Fibroblast of skin of scalp (primary cell): ENCODE measurements at regions not wholly inside any gene's neighbourhood (a gene's known extent, or its start where the extent isn't known, plus 50 kb on each side); places are given as distances from the start of the nearest gene placed in this dataset.

Experiments
- DNase-seq: peaks from one replicate; pipeline ENCODE4 v3.0.0-alpha.2; 2013

DNA sequence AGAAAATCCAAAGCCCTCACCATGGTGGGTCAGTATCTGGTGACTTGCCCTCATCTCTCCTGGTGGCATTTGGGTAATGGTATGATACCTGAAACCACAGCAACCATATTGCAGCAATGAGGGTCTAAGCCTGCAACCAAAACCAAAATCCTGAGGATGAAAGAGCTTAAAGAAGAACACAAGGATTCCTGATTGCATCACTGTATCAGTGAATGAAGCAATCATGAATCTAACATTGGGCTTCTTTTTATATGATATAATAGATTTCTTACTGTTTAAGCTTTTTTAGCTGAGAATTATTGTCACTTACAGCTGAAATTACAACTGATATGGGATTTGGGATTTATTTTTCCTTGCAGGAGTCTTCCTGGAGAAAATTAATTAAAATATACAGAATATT, 269.9 kb downstream of the MEF2C start:
- no peak for DNase-seq

DNA sequence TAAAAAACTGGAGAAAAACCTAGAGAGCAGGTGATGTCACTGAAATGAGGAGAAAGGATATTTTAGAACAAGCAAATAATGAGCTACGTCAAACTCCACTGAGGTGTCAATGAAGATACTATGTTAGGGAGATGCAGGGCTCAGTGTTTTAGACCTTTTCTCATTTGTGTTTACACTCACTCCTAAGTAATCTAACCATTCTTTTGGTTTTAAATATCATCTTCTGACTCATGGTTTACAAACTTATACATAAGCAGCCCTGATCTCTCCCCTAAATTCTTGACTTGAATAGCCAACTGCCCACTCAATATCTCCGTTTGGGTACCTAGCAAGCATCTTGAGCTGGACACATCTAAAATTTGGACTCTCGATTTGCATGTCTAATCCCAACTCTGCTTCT, 272.4 kb downstream of the MEF2C start:
- no peak for DNase-seq

DNA sequence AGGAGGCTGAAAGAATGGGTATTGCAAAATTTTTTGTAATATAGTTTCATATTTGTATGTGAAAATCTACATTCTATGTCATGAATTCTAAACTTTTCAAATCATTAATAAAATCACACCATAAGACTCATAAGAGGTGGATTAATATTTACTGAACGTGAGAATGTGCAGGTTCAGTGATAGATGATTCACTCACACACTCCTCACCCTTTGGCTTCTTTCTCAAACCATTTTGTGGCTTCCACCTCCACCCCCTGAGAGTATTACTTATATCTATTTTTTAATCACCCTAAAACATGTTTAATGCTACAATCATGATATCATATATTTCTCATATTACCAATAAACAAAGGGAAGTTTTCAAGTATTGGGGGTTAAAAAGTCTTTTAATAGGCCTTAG, 275.5 kb downstream of the MEF2C start:
- no peak for DNase-seq

DNA sequence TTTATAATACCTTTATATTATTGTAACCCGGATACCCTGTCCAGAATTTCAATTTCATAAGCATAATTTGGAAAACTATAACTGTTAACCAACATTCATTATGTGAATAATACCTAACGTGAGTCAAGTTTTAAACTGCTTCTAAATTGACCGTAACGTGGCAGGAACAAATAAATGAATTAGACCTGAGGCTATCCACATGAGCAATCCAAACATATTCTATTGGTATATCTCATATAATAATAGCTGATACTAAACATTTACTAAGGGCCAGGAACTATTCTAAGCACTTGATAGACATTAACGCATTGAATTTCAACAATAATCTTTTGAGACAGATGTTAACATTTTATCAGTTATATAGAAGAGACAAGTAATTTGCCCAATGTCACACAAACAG, 276.4 kb downstream of the MEF2C start:
- DNase-seq, result no peak

DNA sequence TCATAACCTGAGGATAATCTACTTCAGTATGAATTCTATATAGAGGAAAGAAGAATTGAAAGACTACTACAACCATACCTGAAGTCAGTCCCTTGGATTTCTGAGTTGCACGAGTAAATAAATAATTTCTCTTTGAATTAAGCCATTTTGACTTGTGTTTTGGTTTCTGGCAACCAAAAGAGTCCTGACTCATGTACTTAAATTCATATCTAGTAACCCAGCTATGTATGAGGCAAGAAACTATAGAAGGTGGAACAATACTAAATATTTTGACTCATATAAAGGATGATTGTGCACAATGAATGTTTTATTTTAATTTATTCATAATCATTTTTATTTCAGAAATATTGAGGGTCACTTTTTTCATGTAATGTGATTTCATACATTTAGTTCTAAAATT, 276.8 kb downstream of the MEF2C start:
- DNase-seq, result no peak

DNA sequence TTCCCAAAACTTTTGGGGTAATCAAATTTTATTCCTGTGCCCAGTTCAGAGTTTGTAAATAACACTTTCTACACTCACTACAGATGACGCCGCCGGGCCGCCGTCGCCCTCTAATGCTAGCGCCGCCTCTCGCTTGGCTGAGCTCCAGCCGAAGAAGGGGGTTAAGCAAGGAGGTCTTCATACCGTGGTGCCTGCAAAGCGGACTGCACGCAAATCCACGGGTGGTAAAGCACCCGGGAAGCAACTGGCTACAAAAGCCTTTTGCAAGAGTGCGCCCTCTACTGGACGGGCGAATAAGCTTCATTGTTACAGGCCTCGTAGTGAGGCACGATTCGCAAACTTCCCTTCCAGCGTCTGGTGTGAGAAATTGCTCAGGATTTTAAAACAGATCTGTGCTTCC, 280.4 kb downstream of the MEF2C start:
- DNase-seq, result no peak

DNA sequence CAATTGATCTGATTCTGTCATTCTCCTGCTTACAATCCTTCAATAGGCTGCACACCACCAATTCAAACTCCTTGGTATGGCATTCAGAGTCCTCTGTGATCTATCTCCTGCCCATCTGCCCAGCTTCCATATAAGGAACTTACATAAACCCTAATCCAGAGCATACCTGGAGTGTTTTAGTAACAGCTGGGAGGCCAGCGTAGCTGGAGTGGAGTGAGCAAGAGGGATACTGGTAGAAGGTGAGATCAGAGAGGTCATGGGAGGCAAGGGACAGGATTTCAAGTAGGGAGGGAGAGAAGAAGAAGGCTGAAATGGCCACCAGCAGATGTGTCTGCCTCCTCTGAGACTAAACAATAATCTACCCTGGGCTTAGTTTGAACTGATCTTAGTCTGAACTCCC, 288.5 kb downstream of the MEF2C start:
- no peak for DNase-seq

DNA sequence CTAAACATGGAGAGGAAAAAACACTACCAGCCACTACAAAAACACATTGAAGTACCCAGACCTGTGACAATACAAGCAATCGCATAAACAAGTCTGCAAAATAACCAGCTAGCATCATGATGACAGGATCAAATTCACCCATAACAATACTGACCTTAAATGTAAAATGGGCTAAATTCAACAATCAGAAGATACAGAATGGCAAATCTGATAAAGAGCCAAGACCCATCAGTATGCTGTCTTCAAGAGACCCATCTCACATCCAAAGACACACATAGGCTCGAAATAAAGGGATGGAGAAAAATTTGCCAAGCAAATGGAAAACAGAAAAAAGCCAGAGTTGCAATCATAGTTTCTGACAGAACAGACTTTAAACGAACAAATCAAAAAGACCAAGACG, 294.4 kb downstream of the MEF2C start:
- no peak for DNase-seq

DNA sequence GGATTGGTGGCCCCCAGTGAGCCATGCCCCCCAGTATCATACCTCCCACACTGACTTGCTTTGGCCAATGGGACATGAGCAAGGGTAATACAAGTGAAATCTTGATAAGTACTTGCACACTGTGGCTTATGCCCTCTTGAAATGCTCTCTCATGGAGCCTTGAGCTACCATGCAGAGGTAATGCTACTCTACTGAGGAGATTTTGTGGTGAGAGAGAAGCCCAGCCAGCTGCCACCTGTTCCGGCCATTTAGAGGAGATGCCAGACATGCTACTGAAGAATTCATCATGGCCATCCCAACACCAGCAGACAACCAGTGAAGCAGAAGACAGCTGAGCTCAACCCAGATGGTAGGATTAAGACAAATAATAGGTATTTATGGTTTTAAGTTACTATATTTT, 299.5 kb downstream of the MEF2C start:
- no peak for DNase-seq

DNA sequence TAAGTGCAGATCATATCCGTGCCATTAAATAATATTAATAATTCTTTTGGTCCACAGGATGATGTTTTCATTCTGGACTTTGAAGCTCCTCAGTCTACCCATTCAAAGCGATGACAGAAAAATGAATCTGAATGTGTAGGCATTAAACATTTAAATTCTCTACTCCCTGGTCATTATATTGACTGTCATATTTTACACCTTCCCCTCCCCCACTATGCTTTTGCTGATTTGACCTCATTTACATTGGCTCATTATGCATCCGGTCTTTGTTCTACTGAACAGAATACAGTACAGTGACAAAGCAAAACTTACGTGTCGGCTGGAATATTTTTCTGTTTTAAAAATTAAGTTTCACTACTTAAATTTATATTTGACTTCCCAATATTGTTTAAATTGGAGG, 289.7 kb upstream of the TMEM161B start:
- DNase-seq, result no peak

DNA sequence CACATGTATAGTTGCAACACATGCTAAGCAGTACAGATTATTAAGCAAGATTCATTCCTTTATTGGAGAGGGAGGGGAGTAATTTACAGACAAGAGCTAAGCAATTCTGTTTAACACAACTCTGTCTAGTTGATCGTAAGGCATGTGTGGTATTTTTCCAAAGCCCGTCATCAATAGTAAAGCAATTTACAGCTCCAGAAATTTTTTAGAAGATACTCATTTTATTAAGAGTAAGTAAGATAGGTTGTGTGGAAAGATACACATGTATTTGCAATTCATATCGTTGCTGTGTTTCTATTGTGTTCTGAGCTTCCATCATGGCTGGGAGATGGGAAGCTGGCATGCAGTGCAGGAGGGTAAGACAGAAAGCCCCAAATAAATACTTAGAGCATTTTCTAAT, 289.2 kb upstream of the TMEM161B start:
- no peak for DNase-seq

DNA sequence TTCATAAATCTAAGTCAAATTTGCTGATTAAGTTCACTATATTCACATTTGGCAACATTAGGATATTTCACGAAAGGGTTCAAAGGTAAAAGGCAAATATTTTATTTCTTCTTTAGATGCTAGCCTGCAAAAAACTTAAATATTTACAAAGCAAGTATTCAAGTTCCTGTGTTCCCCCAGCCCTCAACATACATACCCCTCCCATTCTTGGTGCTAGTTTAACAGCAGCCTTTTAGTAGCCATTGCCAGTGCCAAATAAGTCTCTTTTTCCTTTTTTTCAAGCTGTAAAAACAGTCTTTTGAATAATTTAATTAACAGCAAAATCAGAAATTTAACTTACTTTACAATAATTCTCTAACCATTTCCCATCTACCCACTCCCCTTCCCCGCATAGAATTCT, 288.5 kb upstream of the TMEM161B start:
- DNase-seq, result no peak

DNA sequence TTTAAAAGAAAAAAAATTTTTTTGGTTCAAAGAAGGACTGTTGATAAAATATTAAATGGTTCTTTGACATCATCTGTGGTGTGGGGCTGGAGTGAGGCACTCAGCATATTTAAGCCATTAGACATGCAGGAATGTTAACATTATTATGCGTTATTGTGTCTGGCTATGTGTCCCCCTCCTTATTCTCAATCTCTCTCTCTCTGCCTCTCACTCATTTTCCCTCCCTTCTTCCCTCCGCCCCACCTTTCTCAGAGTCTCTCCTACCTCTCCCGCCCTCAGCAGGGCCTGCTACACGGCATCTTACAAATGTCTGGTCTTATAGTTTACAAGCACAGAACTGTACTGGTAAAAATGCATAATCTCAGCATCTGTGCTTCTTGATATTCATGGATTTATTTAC, 287.8 kb upstream of the TMEM161B start:
- DNase-seq, result no peak

DNA sequence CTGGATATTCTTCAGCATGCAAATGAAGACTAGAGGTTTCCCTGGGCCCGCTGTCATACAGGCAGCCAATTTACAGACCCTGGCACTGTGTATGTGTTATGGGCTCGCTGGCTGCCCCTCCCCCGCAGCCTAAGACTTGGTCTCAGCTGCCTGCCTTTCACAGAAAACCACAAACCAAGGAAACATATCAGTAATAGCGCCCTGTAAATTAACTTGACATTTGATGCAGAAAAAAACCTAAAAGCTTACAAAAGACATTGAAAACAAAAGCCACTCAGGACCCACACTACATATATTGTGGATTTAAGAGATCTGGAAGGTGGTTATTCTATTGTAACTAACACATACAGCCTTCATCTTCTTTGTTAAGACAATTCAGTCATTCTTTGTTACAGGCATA, 287.0 kb upstream of the TMEM161B start:
- DNase-seq, result no peak

DNA sequence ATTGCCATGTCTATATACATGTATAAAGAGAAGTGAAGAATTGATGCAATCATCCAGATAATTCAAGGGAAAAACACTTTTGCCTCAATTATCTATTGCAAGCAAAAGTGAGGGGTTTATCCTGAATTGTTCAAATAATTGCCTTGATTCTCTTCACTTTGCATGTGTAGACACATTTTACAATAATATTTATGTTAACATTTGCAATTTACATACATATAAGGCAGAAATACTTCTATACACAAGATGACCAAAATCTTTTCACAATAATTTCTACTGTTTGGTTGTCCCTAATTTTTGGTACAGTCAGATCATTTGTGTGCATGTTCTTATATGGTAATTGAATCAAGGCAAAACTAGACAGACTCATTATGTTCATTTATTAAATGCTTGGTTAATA, 285.3 kb upstream of the TMEM161B start:
- no peak for DNase-seq

DNA sequence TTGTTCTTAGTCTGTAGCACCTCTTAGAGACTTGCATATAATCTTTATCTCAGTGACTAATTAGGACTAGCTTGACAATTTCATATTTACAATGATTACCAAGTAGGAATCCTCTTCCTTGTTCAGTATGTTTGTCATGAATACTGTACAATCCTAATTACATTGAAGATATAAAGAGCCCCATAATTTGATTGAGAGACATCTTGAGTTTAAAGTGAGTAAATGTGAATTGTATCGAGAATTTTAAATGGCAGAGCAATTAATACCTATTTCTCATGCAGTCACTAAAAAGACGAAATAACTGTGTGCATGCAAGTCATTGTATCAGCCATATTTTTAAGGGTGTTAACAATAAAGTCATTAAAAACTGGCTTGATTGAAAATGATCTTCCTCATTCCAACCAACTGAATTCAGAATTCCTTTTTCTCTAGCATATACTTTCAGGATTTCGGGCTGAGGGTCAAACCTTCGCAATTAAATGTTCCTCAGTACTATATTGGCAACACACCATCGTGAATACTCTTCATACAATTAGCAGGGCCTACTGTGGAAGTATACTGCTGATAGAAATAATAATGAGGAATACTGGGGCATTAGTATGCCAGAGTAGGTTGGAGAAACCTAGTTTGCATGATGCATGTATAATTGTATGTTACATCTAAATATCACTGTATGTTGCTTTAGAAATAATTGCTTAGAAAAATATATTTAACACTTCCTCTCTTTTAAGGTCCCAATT, 284.7 kb upstream of the TMEM161B start:
- DNase-seq, result no peak

DNA sequence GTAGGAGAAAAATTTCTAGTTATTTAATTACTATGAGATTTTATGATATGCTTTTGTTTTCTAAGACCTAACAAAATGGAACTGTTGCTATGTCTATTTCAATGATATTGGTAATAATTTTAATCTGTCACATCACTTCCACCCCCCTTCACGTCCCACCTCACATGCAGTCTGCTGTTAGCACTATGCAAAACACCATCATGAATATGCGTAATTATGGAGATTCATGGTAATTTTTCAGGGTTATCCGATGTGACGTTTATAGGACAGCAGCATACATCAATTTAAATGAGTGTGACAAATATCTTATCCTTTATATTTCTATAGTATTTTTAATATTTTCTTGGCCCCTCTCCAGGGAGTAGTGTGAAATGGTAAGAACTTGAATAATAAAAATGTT, 283.8 kb upstream of the TMEM161B start:
- no peak for DNase-seq

DNA sequence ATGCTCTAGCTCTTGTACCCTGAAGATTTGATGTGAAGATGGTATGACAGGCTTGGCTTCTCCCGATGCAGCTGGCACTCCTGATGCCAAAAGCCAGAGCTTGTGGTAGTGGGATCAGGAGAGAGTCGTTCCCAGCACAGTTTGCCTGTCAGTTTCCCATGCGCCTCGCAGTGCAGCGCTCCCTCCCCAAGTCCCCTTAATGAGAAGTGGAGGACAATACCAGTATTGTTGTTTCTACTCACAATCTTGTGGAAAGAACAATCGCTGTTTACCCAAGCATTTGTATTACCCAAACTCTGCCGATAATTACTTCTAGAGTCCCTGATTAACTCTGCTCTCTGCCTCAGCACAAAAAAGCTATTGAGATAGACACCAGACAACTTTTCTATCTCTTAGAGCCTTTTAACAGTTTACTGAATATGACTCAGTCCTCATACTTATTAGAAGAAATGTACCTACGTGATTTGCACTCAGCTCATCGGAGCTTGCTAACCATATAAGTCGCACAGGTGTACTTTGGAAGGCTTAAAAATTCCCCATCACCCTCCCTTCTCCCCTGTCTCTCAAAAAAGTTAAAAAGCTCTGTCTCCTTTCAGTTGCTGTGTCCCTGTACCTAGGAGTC, 283.2 kb upstream of the TMEM161B start:
- no peak for DNase-seq

DNA sequence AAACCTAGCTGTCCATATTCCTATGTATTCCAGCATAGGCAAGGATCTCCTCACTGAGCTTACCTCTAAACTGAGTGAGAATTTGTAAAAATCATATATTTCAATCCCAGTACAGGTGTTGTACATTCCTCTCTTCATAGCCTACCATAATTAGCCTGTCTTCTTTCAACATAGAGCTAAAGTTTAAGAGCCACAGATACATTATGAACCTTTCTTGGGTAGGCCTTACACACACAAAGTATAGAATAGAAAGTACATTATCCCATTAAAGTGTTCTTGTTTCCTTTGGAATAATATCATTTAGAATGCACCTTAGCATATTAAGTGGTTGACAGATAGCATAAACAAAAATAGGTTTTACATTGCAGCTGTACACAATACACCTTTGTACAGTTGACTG, 282.1 kb upstream of the TMEM161B start:
- DNase-seq, result no peak

DNA sequence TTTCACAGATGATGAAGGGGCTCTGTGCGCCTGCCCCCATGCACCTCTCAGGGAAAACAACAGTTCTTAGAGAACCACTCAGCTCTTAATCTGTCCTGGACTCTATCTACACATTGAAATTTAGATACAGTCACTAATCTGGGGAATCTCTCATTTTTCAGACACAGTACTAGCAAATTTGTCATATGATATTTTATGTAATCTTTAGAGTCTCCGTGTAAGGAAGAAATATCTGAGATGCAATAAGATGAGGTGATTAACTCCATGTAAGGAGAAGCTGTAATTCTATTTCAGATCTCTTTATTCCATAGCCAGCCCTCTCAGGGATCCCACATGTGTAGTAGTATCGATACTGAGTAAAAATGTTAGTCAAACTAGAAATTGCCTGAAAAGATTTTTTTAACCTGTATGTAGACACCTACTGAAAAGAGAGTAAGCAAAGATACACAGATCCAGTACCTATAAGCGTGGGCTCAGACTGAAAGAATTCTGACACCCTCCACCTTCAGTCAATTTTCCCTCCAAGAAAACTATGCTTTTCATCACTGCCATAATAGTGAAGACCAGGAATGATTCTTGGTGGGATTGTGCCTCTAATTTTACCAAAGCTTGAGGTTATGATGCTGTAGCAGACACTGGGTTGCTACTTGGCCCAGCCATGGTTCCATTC, 279.6 kb upstream of the TMEM161B start:
- DNase-seq, result no peak

DNA sequence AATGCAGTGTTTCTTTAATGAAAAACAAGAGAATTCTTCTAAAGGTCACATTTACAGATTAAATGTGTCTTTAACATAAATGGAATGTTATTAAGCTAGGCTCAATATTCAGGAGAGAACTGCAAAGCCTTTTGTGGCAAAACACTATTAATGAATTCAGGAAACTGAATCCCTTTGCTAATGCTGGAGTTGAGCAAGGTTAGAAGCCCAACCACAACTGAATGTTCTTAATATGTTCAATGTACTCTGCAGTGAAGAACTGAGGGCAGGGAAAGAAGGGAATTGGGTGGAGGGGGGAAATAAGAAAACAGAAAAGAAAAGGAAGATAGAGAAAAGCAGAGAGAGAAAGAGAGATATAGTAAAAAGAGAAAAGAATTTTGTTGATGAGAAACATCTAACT, 276.7 kb upstream of the TMEM161B start:
- DNase-seq, result no peak

DNA sequence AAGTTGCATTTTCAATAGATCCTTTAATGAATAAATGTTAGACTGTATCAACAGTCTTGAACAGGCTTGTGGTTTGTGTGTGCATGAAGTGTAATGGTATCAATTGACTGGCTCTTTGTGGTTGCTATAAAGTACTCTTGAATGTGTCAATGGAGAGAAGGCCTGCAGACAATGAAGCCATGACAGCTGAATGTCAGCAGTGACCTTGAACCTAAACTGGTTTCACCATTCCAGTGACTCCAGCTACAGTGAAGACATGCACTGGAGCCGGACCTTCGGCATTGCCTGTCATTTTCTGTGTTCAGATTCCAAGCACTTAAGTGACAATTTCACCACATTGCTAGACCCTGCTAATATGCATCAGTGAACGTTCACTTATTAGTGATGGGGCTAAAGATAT, 276.0 kb upstream of the TMEM161B start:
- no peak for DNase-seq

DNA sequence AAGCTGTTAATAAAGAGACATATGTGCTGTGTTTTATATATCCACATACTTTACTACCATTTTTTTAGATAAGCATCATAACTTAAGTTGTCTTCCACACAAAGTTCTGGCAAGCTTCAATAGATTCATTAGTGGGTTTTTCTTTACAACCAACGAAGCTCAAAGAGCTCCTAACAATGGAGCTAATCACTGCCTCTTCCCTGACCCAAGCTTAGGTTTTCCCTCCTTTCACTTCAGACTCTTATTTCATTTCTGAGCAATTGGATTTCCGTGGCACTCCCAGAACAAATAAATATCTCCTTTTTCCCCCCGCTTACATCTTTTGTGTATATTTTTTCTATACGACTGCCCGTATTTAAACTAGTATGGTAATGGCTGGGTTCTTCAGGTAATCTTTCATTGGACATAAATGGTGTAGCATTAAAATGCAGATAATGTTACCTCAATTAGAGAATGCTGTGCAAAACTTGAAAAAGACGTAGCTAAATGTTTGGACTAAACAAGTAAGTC, 275.5 kb upstream of the TMEM161B start:
- DNase-seq, result no peak

DNA sequence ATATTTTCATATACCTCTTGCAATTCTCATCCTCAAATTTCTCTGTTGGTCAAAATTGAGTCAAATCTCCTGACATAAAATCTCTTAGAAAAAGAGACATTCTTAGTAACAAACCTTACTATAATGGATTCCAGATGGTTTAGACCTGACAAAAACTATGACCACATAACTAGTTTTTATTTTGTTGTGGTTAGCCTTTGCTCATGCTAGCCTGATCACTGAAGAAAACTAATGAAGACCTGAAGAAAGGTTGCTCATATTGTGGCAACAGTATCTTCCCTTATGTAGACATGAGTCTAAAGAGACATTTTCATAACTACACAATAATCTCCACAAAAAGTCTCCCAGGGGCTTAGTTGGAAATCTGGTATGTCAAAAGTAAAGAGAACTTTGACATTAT, 274.1 kb upstream of the TMEM161B start:
- no peak for DNase-seq
